Liver (tissue), 8 donors: ENCODE measurements at regions not wholly inside any gene's neighbourhood (a gene's known extent, or its start where the extent isn't known, plus 50 kb on each side); places are given as distances from the start of the nearest gene placed in this dataset.

ENCODE experiments used
- DNase-seq: peaks from one replicate; pipeline ENCODE4 v3.0.0-alpha.2; 2017; ENCODE audit warnings: low spot score
- H3K27ac ChIP-seq, 2 donors: one replicate each; pipeline ENCODE4 v1.7.0; 2013; ENCODE audit warnings: inconsistent platforms in 2 of 2, low read length in 2 of 2, control low read depth in 1 of 2, low read depth in 1 of 2, mild to moderate bottlenecking in 1 of 2
- H3K27me3 ChIP-seq, 4 donors: one replicate each; pipeline versions ENCODE4 v1.6.1 to v1.7.0; 2013; ENCODE audit warnings: low read length in 3 of 4, inconsistent platforms in 1 of 4, mild to moderate bottlenecking in 1 of 4, moderate library complexity in 1 of 4; ENCODE audit not compliant: control insufficient read depth in 4 of 4, insufficient read depth in 4 of 4
- H3K36me3 ChIP-seq, 4 donors: one replicate each; pipeline versions ENCODE4 v1.6.1 to v1.7.0; 2013; ENCODE audit warnings: low read length in 3 of 4, mild to moderate bottlenecking in 3 of 4, low read depth in 1 of 4, moderate library complexity in 1 of 4; ENCODE audit not compliant: control insufficient read depth in 4 of 4, insufficient read depth in 3 of 4
- H3K4me1 ChIP-seq, 4 donors: one replicate each; pipeline versions ENCODE4 v1.6.1 to v1.7.0; 2013; ENCODE audit warnings: low read length in 3 of 4, mild to moderate bottlenecking in 3 of 4, moderate library complexity in 1 of 4; ENCODE audit not compliant: control insufficient read depth in 4 of 4, insufficient read depth in 4 of 4
- H3K4me3 ChIP-seq, 3 donors: one replicate each; pipeline versions ENCODE4 v1.6.1 to v1.7.0; 2013; ENCODE audit warnings: low read length in 3 of 3, control low read depth in 1 of 3, low read depth in 1 of 3, mild to moderate bottlenecking in 1 of 3
- H3K9ac ChIP-seq, 2 donors: one replicate each; pipeline ENCODE4 v1.7.0; 2013; ENCODE audit warnings: low read length in 2 of 2, mild to moderate bottlenecking in 2 of 2, moderate library complexity in 2 of 2, control low read depth in 1 of 2, low read depth in 1 of 2
- H3K9me3 ChIP-seq, 4 donors: one replicate each; pipeline versions ENCODE4 v1.6.1 to v1.7.0; 2013; ENCODE audit warnings: low read length in 3 of 4; ENCODE audit not compliant: control insufficient read depth in 4 of 4
- EGR1 ChIP-seq, 2 donors: IDR thresholded peaks; 2 replicates each; pipeline ENCODE4 v1.6.1; 2016 to 2018; ENCODE audit warnings: antibody characterized with exemption in 2 of 2, low read depth in 2 of 2
- FOXA1 ChIP-seq: IDR thresholded peaks from 2 replicates; pipeline ENCODE4 v1.6.1; 2016; ENCODE audit warnings: antibody characterized with exemption
- FOXA2 ChIP-seq: IDR thresholded peaks from 2 replicates; pipeline ENCODE4 v1.6.1; 2016; ENCODE audit warnings: antibody characterized with exemption
- GABPA ChIP-seq, 2 donors: IDR thresholded peaks in 1 of 2; conservative IDR thresholded peaks in 1 of 2; 2 replicates each; pipeline ENCODE4 v1.6.1; 2016; ENCODE audit warnings: antibody characterized with exemption in 2 of 2, mild to moderate bottlenecking in 1 of 2, moderate library complexity in 1 of 2
- HNF4A ChIP-seq, 2 donors: conservative IDR thresholded peaks; 2 replicates each; pipeline ENCODE4 v1.6.1; 2016; ENCODE audit warnings: antibody characterized with exemption in 2 of 2, mild to moderate bottlenecking in 2 of 2
- HNF4G ChIP-seq: IDR thresholded peaks from 2 replicates; pipeline ENCODE4 v1.6.1; 2016; ENCODE audit warnings: antibody characterized with exemption
- JUND ChIP-seq, 2 donors: IDR thresholded peaks; 2 replicates each; pipeline ENCODE4 v1.6.1; 2016; ENCODE audit warnings: antibody characterized with exemption in 2 of 2
- NR2F2 ChIP-seq: IDR thresholded peaks from 2 replicates; pipeline ENCODE4 v1.6.1; 2016; ENCODE audit warnings: antibody characterized with exemption
- RAD21 ChIP-seq, 2 donors: IDR thresholded peaks; 2 replicates each; pipeline ENCODE4 v1.6.1; 2016; ENCODE audit warnings: antibody characterized with exemption in 2 of 2, mild to moderate bottlenecking in 2 of 2
- RXRA ChIP-seq, 2 donors: IDR thresholded peaks; 2 replicates each; pipeline ENCODE4 v1.6.1; 2017 to 2018; ENCODE audit warnings: antibody characterized with exemption in 2 of 2, mild to moderate bottlenecking in 1 of 2
- SP1 ChIP-seq: IDR thresholded peaks from 2 replicates; pipeline ENCODE4 v1.6.1; 2018; ENCODE audit warnings: antibody characterized with exemption, mild to moderate bottlenecking
- TAF1 ChIP-seq: conservative IDR thresholded peaks from 2 replicates; pipeline ENCODE4 v1.6.1; 2016; ENCODE audit warnings: antibody characterized with exemption, mild to moderate bottlenecking
- YY1 ChIP-seq: IDR thresholded peaks from 2 replicates; pipeline ENCODE4 v1.6.1; 2016; ENCODE audit warnings: antibody characterized with exemption, mild to moderate bottlenecking
- WGBS: extraction: QIAGEN DNeasy Blood & Tissue Kit; methylation state at CpG from one replicate; pipeline ENCODE4 v1.1.7; 2013; 5-methylcytosine and 5-hydroxymethylcytosine counted together
- TF ChIP-seq, protein P1 (sequence below): IDR thresholded peaks from 2 replicates; pipeline ENCODE4 v1.6.1; 2016; ENCODE audit warnings: antibody characterized with exemption
- TF ChIP-seq, protein P2 (sequence below): IDR thresholded peaks from 2 replicates; pipeline ENCODE4 v1.6.1; 2016; ENCODE audit warnings: antibody characterized with exemption
- TF ChIP-seq, protein P3 (sequence below): fragments of 150-350 bp; IDR thresholded peaks from 2 replicates; pipeline ENCODE4 v1.5.1; 2017; ENCODE audit warnings: improper control_type of control experiment, low read depth, low read length; ENCODE audit not compliant: missing input control
- TF ChIP-seq, protein P4 (sequence below): IDR thresholded peaks from 2 replicates; pipeline ENCODE4 v1.6.1; 2016; ENCODE audit warnings: antibody characterized with exemption
- TF ChIP-seq, protein P5 (sequence below): IDR thresholded peaks from 2 replicates; pipeline ENCODE4 v1.6.1; 2016; ENCODE audit warnings: antibody characterized with exemption, mild to moderate bottlenecking
- donor health status: healthy.
- donor health status: healthy.
- donor health status: healthy.
- donor health status: healthy.
- donor health status: healthy.

DNA sequence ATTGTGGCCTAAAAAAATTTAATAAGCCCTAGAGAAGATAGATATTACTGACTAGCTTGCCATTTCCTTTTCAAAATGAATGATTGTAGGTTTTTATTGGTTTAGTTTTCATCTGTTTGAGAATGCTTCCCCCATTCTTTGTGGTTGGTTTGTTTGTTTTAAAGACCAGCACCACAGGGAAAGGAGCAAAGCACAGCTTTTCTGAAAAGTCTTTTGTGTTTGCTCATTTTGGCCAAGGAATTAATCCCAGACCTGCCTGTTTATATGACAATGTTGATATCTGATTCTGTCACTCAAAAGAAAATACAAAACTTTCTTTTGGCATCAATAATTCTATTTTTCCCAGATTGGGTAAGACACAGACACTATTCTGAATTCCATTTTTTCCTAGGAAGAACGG, 312.5 kb upstream of the FLRT2 start:
- 89% methylated on average over 1 of the region's 1 CpG for WGBS
- Histone ChIP-seq H3K9me3 (no peaks in the 10 kb centered on the region), H3K4me1 (no peaks in the 10 kb centered on the region), H3K36me3 (no peaks in the 10 kb centered on the region), H3K27ac (no peak overlapping the region), H3K9ac (no peak overlapping the region), H3K27me3 (no peaks in the 10 kb centered on the region), H3K4me3 (no peak overlapping the region)
- no peak for TF ChIP-seq GABPA (IDR thresholded peaks at IDR 0.05 in 1 of 2, conservative IDR thresholded peaks at IDR 0.05 in 1 of 2)
- no peak for TF ChIP-seq YY1
- no peak for TF ChIP-seq RAD21 (IDR thresholded peaks at IDR 0.05)
- TF ChIP-seq EGR1 (IDR thresholded peaks at IDR 0.05; ENCODE audit: low read depth in 2 of 2) = no peak
- TF ChIP-seq, protein P1, sequence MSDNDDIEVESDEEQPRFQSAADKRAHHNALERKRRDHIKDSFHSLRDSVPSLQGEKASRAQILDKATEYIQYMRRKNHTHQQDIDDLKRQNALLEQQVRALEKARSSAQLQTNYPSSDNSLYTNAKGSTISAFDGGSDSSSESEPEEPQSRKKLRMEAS = no peak
- no peak for TF ChIP-seq HNF4A (conservative IDR thresholded peaks at IDR 0.05)
- TF ChIP-seq TAF1 = no peak
- DNase-seq = no peak

DNA sequence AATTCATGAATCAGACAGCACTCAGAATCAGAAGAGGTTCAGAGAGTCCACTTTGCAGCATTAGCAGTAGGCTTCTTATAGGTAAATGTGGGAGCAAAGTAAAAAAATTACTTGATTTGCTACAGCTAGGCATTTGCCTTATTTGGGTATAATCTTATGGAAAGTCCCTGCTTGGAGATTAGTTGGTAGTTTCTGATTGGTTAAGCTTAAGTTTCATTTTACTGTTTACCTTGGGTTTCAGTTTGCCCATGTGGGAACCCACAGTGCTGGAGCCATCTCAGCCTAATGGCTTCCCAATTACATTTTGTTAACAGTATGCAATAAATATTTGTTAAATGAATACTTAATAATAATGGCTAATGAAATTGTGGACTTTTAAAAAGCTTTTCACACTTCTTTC, 311.0 kb upstream of the FLRT2 start:
- H3K36me3 ChIP-seq = no peaks in the 10 kb centered on the region
- no peak overlapping the region for H3K4me3 ChIP-seq
- H3K27ac ChIP-seq = no peak overlapping the region
- H3K9ac ChIP-seq = no peak overlapping the region
- TF ChIP-seq EGR1 (IDR thresholded peaks at IDR 0.05; ENCODE audit: low read depth in 2 of 2) (no peak), HNF4A (conservative IDR thresholded peaks at IDR 0.05) (no peak), YY1 (no peak), HNF4G (no peak), NR2F2 (no peak), JUND (IDR thresholded peaks at IDR 0.05) (no peak), FOXA1 (no peak), RAD21 (IDR thresholded peaks at IDR 0.05) (no peak), RXRA (IDR thresholded peaks at IDR 0.05) (no peak), TAF1 (no peak), FOXA2 (no peak), SP1 (no peak), GABPA (IDR thresholded peaks at IDR 0.05 in 1 of 2, conservative IDR thresholded peaks at IDR 0.05 in 1 of 2) (no peak)
- TF ChIP-seq, protein P2, sequence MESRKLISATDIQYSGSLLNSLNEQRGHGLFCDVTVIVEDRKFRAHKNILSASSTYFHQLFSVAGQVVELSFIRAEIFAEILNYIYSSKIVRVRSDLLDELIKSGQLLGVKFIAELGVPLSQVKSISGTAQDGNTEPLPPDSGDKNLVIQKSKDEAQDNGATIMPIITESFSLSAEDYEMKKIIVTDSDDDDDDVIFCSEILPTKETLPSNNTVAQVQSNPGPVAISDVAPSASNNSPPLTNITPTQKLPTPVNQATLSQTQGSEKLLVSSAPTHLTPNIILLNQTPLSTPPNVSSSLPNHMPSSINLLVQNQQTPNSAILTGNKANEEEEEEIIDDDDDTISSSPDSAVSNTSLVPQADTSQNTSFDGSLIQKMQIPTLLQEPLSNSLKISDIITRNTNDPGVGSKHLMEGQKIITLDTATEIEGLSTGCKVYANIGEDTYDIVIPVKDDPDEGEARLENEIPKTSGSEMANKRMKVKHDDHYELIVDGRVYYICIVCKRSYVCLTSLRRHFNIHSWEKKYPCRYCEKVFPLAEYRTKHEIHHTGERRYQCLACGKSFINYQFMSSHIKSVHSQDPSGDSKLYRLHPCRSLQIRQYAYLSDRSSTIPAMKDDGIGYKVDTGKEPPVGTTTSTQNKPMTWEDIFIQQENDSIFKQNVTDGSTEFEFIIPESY = no peak
- TF ChIP-seq, protein P3, sequence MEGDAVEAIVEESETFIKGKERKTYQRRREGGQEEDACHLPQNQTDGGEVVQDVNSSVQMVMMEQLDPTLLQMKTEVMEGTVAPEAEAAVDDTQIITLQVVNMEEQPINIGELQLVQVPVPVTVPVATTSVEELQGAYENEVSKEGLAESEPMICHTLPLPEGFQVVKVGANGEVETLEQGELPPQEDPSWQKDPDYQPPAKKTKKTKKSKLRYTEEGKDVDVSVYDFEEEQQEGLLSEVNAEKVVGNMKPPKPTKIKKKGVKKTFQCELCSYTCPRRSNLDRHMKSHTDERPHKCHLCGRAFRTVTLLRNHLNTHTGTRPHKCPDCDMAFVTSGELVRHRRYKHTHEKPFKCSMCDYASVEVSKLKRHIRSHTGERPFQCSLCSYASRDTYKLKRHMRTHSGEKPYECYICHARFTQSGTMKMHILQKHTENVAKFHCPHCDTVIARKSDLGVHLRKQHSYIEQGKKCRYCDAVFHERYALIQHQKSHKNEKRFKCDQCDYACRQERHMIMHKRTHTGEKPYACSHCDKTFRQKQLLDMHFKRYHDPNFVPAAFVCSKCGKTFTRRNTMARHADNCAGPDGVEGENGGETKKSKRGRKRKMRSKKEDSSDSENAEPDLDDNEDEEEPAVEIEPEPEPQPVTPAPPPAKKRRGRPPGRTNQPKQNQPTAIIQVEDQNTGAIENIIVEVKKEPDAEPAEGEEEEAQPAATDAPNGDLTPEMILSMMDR = no peak
- TF ChIP-seq, protein P4, sequence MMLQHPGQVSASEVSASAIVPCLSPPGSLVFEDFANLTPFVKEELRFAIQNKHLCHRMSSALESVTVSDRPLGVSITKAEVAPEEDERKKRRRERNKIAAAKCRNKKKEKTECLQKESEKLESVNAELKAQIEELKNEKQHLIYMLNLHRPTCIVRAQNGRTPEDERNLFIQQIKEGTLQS = no peak
- TF ChIP-seq, protein P5, sequence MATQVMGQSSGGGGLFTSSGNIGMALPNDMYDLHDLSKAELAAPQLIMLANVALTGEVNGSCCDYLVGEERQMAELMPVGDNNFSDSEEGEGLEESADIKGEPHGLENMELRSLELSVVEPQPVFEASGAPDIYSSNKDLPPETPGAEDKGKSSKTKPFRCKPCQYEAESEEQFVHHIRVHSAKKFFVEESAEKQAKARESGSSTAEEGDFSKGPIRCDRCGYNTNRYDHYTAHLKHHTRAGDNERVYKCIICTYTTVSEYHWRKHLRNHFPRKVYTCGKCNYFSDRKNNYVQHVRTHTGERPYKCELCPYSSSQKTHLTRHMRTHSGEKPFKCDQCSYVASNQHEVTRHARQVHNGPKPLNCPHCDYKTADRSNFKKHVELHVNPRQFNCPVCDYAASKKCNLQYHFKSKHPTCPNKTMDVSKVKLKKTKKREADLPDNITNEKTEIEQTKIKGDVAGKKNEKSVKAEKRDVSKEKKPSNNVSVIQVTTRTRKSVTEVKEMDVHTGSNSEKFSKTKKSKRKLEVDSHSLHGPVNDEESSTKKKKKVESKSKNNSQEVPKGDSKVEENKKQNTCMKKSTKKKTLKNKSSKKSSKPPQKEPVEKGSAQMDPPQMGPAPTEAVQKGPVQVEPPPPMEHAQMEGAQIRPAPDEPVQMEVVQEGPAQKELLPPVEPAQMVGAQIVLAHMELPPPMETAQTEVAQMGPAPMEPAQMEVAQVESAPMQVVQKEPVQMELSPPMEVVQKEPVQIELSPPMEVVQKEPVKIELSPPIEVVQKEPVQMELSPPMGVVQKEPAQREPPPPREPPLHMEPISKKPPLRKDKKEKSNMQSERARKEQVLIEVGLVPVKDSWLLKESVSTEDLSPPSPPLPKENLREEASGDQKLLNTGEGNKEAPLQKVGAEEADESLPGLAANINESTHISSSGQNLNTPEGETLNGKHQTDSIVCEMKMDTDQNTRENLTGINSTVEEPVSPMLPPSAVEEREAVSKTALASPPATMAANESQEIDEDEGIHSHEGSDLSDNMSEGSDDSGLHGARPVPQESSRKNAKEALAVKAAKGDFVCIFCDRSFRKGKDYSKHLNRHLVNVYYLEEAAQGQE = no peak
- TF ChIP-seq, protein P1 = no peak
- no peak for DNase-seq
- no peaks in the 10 kb centered on the region for H3K9me3 ChIP-seq
- peaks cover 0 to 3% (median 0%) of the 10 kb centered on the region in 4 donors for H3K27me3 ChIP-seq
- H3K4me1 ChIP-seq = no peaks in the 10 kb centered on the region
